Gastrocnemius medialis (tissue), 4 donors: ENCODE measurements at regions not wholly inside any gene's neighbourhood (a gene's known extent, or its start where the extent isn't known, plus 50 kb on each side); places are given as distances from the start of the nearest gene placed in this dataset.

ENCODE experiments used
- CTCF ChIP-seq, 5 experiments: fragments of 450-650 bp in 3 of 5; fragments of 200-600 bp in 2 of 5; sonication (generic) in 2 of 5; IDR thresholded peaks in 4 of 5; conservative IDR thresholded peaks in 1 of 5; 1 replicate in 4 of 5; 2 replicates in 1 of 5; pipeline ENCODE4 v1.5.1; 2016 to 2019; ENCODE audit warnings: antibody characterized with exemption in 5 of 5, mild to moderate bottlenecking in 3 of 5, moderate library complexity in 3 of 5
- POLR2A ChIP-seq, 2 donors: fragments of 450-650 bp; IDR thresholded peaks; one replicate each; pipeline ENCODE4 v1.6.1; 2017; ENCODE audit warnings: antibody characterized with exemption in 2 of 2, mild to moderate bottlenecking in 2 of 2, moderate library complexity in 2 of 2

GRCh38 chr10:131532745-131533341, 221.3 kb upstream of the TCERG1L start:
- TF ChIP-seq CTCF (IDR thresholded peaks at IDR 0.05 in 4 of 5, conservative IDR thresholded peaks at IDR 0.05 in 1 of 5): no peak
- TF ChIP-seq POLR2A (IDR thresholded peaks at IDR 0.05): no peak
